Neural cell (in vitro differentiated cells): ENCODE measurements at regions not wholly inside any gene's neighbourhood (a gene's known extent, or its start where the extent isn't known, plus 50 kb on each side); places are given as distances from the start of the nearest gene placed in this dataset.

Experiments
- EP300 ChIP-seq: fragments of 450-650 bp; conservative IDR thresholded peaks from 2 replicates; pipeline ENCODE4 v1.6.1; 2014; ENCODE audit warnings: antibody characterized with exemption, mild to moderate bottlenecking, moderate library complexity; ENCODE audit not compliant: poor library complexity, severe bottlenecking
- MXI1 ChIP-seq: fragments of 450-650 bp; conservative IDR thresholded peaks from 2 replicates; pipeline ENCODE4 v1.6.1; 2014; ENCODE audit warnings: antibody characterized with exemption, mild to moderate bottlenecking; ENCODE audit not compliant: poor library complexity, severe bottlenecking
- POLR2AphosphoS5 ChIP-seq: IDR thresholded peaks from 2 replicates; pipeline ENCODE4 v1.6.1; 2012
- RAD21 ChIP-seq: fragments of 450-650 bp; conservative IDR thresholded peaks from 2 replicates; pipeline ENCODE4 v1.6.1; 2014; ENCODE audit warnings: antibody characterized with exemption, mild to moderate bottlenecking, moderate library complexity
- TF ChIP-seq, protein P1 (sequence below): fragments of 450-650 bp; IDR thresholded peaks from 2 replicates; pipeline ENCODE4 v1.5.1; 2014; ENCODE audit warnings: antibody characterized with exemption, mild to moderate bottlenecking, moderate library complexity; ENCODE audit not compliant: poor library complexity, severe bottlenecking

DNA sequence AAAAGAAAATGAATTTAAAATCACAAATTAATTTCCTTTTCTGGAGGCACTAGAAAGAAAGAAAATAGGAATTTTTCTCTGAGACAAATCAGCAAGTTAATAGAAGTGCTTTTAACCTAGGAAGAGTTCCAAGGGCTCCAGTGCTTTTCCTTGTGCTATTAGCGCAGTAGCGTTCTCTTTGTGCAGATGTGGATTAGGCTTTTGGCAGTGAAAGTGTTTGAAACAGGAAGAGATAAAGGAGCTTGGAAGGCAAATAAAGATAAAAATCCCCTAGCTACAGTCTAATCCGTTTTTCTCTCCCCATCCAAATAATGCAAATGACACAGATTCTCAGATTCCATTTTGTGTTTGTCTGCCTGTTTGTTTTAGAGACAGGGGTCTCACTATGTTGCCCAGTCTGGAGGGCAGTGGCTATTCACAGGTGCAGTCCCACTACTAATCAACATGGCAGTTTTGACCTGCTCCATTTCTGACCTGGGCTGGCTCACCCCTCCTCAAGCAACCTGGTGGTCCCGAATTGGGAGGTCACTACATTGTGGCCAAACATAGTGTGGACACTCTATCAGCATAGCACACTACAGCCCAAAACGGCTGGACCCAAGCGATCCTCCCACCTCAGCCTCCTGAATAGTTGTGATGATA, 166.1 kb downstream of the PAWR start:
- TF ChIP-seq MXI1 (no peak), EP300 (no peak), POLR2AphosphoS5 (no peak), RAD21 (no peak)
- TF ChIP-seq, protein P1, sequence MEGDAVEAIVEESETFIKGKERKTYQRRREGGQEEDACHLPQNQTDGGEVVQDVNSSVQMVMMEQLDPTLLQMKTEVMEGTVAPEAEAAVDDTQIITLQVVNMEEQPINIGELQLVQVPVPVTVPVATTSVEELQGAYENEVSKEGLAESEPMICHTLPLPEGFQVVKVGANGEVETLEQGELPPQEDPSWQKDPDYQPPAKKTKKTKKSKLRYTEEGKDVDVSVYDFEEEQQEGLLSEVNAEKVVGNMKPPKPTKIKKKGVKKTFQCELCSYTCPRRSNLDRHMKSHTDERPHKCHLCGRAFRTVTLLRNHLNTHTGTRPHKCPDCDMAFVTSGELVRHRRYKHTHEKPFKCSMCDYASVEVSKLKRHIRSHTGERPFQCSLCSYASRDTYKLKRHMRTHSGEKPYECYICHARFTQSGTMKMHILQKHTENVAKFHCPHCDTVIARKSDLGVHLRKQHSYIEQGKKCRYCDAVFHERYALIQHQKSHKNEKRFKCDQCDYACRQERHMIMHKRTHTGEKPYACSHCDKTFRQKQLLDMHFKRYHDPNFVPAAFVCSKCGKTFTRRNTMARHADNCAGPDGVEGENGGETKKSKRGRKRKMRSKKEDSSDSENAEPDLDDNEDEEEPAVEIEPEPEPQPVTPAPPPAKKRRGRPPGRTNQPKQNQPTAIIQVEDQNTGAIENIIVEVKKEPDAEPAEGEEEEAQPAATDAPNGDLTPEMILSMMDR, result no peak
